ENCODE measurements at regions not wholly inside any gene's neighbourhood (a gene's known extent, or its start where the extent isn't known, plus 50 kb on each side); places are given as distances from the start of the nearest gene placed in this dataset.

DNA sequence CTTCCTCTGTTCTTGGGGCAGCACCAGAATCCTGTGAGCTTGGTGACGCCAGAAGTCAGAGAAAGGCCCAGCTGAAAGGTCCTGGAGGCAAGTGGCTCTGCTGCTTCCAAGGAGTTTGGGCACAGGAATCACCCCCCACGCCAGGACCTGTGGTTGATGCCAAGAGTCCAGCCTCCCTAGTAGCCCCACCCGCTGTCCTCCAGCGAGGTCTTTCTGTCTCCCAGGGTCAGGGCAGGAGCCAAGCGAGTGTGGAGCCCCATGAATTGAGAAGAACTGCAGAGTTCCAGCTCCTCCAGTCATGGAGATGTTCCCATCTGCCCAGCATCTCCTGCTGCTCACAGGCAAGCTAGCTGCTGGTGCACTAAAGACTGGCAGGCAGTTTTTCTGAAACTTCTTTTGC, 631.7 kb upstream of the MGMT start:
- DNase-seq (no peak), ATAC-seq (ENCODE audit: insufficient read depth, low FRiP score) (no peak)
- peaks cover 0 to 19% (median 0%) of the 10 kb centered on the region in 5 donors for H3K4me1 ChIP-seq (ENCODE audit: control insufficient read depth in 5 of 5, insufficient read depth in 5 of 5, low read length in 5 of 5)
- H3K36me3 ChIP-seq (ENCODE audit: control insufficient read depth in 4 of 4, insufficient read depth in 4 of 4, low read length in 4 of 4), result no peaks in the 10 kb centered on the region
- H3K27ac ChIP-seq (ENCODE audit: low read depth in 1 of 2, low read length in 1 of 2), result no peak overlapping the region
- no peaks in the 10 kb centered on the region for H3K27me3 ChIP-seq (ENCODE audit: control insufficient read depth in 3 of 3, insufficient read depth in 3 of 3, low read length in 2 of 3)
- no peak overlapping the region for H3K4me3 ChIP-seq
- H3K9me3 ChIP-seq (ENCODE audit: control insufficient read depth in 4 of 4, insufficient read depth in 3 of 4, low read length in 3 of 4), result peaks cover 0 to 2% (median 0%) of the 10 kb centered on the region in 4 donors
- TF ChIP-seq CTCF (IDR thresholded peaks at IDR 0.05; ENCODE audit: control extremely low read depth, extremely low read depth), result no peak
- no peak overlapping the region for H3K9ac ChIP-seq (ENCODE audit: insufficient read depth in 1 of 2, low read length in 2 of 2)
- 82 to 92% methylated on average over 5 of the region's 5 CpGs for WGBS, 2 donors

GRCh38 chr10:128837478-128837877, 629.6 kb upstream of the MGMT start:
- peaks cover 0 to 2% (median 0%) of the 10 kb centered on the region in 4 donors for H3K9me3 ChIP-seq (ENCODE audit: control insufficient read depth in 4 of 4, insufficient read depth in 3 of 4, low read length in 3 of 4)
- 92 to 94% methylated on average over 2 of the region's 2 CpGs for WGBS, 2 donors
- TF ChIP-seq CTCF (IDR thresholded peaks at IDR 0.05; ENCODE audit: control extremely low read depth, extremely low read depth), result no peak
- peaks cover 0 to 19% (median 0%) of the 10 kb centered on the region in 5 donors for H3K4me1 ChIP-seq (ENCODE audit: control insufficient read depth in 5 of 5, insufficient read depth in 5 of 5, low read length in 5 of 5)
- no peaks in the 10 kb centered on the region for H3K36me3 ChIP-seq (ENCODE audit: control insufficient read depth in 4 of 4, insufficient read depth in 4 of 4, low read length in 4 of 4)
- ATAC-seq (ENCODE audit: insufficient read depth, low FRiP score), result no peak
- no peaks in the 10 kb centered on the region for H3K27me3 ChIP-seq (ENCODE audit: control insufficient read depth in 3 of 3, insufficient read depth in 3 of 3, low read length in 2 of 3)
- H3K9ac ChIP-seq (ENCODE audit: insufficient read depth in 1 of 2, low read length in 2 of 2), result no peak overlapping the region
- no peak overlapping the region for H3K27ac ChIP-seq (ENCODE audit: low read depth in 1 of 2, low read length in 1 of 2)
- DNase-seq, result no peak
- H3K4me3 ChIP-seq, result no peak overlapping the region

GRCh38 chr10:128839134-128839533, 627.9 kb upstream of the MGMT start:
- no peaks in the 10 kb centered on the region for H3K36me3 ChIP-seq (ENCODE audit: control insufficient read depth in 4 of 4, insufficient read depth in 4 of 4, low read length in 4 of 4)
- no peak for DNase-seq
- no peaks in the 10 kb centered on the region for H3K27me3 ChIP-seq (ENCODE audit: control insufficient read depth in 3 of 3, insufficient read depth in 3 of 3, low read length in 2 of 3)
- no peak overlapping the region for H3K4me3 ChIP-seq
- no peak overlapping the region for H3K9ac ChIP-seq (ENCODE audit: insufficient read depth in 1 of 2, low read length in 2 of 2)
- peaks cover 0 to 4% (median 0%) of the 10 kb centered on the region in 5 donors for H3K4me1 ChIP-seq (ENCODE audit: control insufficient read depth in 5 of 5, insufficient read depth in 5 of 5, low read length in 5 of 5)
- H3K9me3 ChIP-seq (ENCODE audit: control insufficient read depth in 4 of 4, insufficient read depth in 3 of 4, low read length in 3 of 4), result peaks cover 0 to 2% (median 0%) of the 10 kb centered on the region in 4 donors
- ATAC-seq (ENCODE audit: insufficient read depth, low FRiP score), result no peak
- no peak for TF ChIP-seq CTCF (IDR thresholded peaks at IDR 0.05; ENCODE audit: control extremely low read depth, extremely low read depth)
- H3K27ac ChIP-seq (ENCODE audit: low read depth in 1 of 2, low read length in 1 of 2), result no peak overlapping the region
- 91 to 96% methylated on average over 9 of the region's 9 CpGs for WGBS, 2 donors

- DNase-seq (no peak), ATAC-seq (ENCODE audit: insufficient read depth, low FRiP score) (no peak)
- Histone ChIP-seq H3K9me3 (ENCODE audit: control insufficient read depth in 4 of 4, insufficient read depth in 3 of 4, low read length in 3 of 4) (peaks cover 0 to 2% (median 0%) of the 10 kb centered on the region in 4 donors), H3K4me1 (ENCODE audit: control insufficient read depth in 5 of 5, insufficient read depth in 5 of 5, low read length in 5 of 5) (no peaks in the 10 kb centered on the region), H3K36me3 (ENCODE audit: control insufficient read depth in 4 of 4, insufficient read depth in 4 of 4, low read length in 4 of 4) (no peaks in the 10 kb centered on the region), H3K9ac (ENCODE audit: insufficient read depth in 1 of 2, low read length in 2 of 2) (no peak overlapping the region), H3K27me3 (ENCODE audit: control insufficient read depth in 3 of 3, insufficient read depth in 3 of 3, low read length in 2 of 3) (no peaks in the 10 kb centered on the region), H3K27ac (ENCODE audit: low read depth in 1 of 2, low read length in 1 of 2) (no peak overlapping the region), H3K4me3 (no peak overlapping the region)
- no peak for TF ChIP-seq CTCF (IDR thresholded peaks at IDR 0.05; ENCODE audit: control extremely low read depth, extremely low read depth)
These were observed 627.3 kb upstream of the MGMT start for GRCh38 chr10:128839701-128840100.

All from lung (tissue), 11 donors.